PFSK-1 (cell line): ENCODE measurements at regions not wholly inside any gene's neighbourhood (a gene's known extent, or its start where the extent isn't known, plus 50 kb on each side); places are given as distances from the start of the nearest gene placed in this dataset.

Source experiments
- FOXP2 ChIP-seq: optimal IDR thresholded peaks from 2 replicates; pipeline ENCODE3; 2011; ENCODE audit warnings: borderline replicate concordance, control low read depth, inconsistent platforms; ENCODE audit not compliant: insufficient read depth; ENCODE audit errors: extremely low read length, extremely low read depth
- POLR2AphosphoS5 ChIP-seq: IDR thresholded peaks from 2 replicates; pipeline ENCODE4 v1.6.1; 2012; ENCODE audit warnings: low read depth, mild to moderate bottlenecking, control low read depth, low read length, moderate library complexity
- SIN3A ChIP-seq: IDR thresholded peaks from 2 replicates; pipeline ENCODE4 v1.6.1; 2012; ENCODE audit warnings: mild to moderate bottlenecking, low read length, moderate library complexity, borderline replicate concordance; ENCODE audit not compliant: insufficient read depth
- TAF1 ChIP-seq: IDR thresholded peaks from 2 replicates; pipeline ENCODE4 v1.6.1; 2012; ENCODE audit warnings: low read length, control low read depth, borderline replicate concordance; ENCODE audit not compliant: insufficient read depth
- TF ChIP-seq, protein P1 (sequence below), 2 experiments: IDR thresholded peaks; 2 replicates each; pipeline versions ENCODE4 v1.6.1 to v1.8.0; 2011 to 2012; ENCODE audit warnings: low read depth in 2 of 2, low read length in 2 of 2, control low read depth in 1 of 2, inconsistent platforms in 1 of 2, mild to moderate bottlenecking in 1 of 2, moderate library complexity in 1 of 2; ENCODE audit not compliant: insufficient read depth in 1 of 2

DNA sequence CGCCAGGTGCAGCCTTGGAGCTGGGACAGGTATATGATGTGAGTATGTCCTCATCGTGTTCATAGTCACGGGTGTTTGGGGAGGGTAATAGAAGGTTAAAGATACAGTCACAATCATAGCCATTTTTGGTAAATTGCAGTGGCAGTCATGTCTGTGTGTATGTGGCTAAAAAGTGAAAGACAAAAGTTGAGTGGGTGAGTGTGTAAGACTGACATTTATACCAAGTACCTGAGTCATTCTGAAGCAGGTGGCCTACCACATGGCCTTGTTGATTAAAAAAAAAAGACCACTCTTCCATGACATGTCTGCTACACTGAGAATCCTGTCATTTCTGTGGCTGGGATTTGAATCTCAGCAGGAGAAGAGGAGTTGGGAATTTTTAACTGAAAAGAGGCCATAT is 181.9 kb downstream of the SCP2D1 start:
- TF ChIP-seq SIN3A (no peak), TAF1 (no peak), POLR2AphosphoS5 (no peak), FOXP2 (no peak)
- TF ChIP-seq, protein P1, sequence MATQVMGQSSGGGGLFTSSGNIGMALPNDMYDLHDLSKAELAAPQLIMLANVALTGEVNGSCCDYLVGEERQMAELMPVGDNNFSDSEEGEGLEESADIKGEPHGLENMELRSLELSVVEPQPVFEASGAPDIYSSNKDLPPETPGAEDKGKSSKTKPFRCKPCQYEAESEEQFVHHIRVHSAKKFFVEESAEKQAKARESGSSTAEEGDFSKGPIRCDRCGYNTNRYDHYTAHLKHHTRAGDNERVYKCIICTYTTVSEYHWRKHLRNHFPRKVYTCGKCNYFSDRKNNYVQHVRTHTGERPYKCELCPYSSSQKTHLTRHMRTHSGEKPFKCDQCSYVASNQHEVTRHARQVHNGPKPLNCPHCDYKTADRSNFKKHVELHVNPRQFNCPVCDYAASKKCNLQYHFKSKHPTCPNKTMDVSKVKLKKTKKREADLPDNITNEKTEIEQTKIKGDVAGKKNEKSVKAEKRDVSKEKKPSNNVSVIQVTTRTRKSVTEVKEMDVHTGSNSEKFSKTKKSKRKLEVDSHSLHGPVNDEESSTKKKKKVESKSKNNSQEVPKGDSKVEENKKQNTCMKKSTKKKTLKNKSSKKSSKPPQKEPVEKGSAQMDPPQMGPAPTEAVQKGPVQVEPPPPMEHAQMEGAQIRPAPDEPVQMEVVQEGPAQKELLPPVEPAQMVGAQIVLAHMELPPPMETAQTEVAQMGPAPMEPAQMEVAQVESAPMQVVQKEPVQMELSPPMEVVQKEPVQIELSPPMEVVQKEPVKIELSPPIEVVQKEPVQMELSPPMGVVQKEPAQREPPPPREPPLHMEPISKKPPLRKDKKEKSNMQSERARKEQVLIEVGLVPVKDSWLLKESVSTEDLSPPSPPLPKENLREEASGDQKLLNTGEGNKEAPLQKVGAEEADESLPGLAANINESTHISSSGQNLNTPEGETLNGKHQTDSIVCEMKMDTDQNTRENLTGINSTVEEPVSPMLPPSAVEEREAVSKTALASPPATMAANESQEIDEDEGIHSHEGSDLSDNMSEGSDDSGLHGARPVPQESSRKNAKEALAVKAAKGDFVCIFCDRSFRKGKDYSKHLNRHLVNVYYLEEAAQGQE (IDR thresholded peaks at IDR 0.05; ENCODE audit: insufficient read depth in 1 of 2, low read depth in 2 of 2, low read length in 2 of 2), result no peak

DNA sequence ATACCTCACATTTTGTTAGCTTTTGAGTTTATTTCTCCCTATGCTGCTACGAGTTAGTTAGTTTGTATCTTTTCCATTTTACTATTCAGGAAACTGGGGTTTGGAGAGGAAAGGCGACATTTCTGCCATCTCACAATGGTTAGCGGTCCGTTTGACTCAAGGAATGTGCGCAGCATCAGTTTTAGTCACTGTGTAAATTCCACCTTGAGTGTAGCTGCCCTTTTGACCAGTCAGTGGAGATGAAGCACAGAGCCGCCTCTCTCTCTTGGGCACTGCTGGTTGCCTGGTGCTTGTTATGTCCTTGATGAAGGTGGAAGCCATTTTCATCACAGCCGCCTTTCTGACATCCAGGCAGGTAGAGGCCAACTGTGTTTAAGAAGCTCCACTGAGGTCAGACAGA is 185.5 kb downstream of the SCP2D1 start:
- TF ChIP-seq FOXP2, result no peak
- no peak for TF ChIP-seq TAF1
- no peak for TF ChIP-seq SIN3A

DNA sequence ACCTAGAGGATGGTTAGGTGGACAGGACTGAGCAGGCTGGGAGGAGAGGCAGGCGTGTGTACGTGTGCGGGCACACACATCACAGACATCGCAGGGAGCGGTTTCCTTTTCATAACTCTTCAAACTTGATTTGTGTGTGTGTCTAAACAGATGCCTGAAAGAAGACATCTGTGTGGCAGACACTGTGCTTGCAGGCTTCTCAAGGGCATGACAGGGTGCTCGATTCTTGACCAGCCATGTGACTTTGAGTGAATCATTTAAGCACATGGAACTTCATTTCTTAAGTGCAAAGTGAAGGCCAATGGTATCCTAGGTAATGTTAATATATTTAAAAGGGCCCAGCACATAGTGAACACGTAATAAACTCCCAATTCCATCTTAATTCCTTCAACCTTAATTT is 186.5 kb downstream of the SCP2D1 start:
- no peak for TF ChIP-seq POLR2AphosphoS5
- TF ChIP-seq TAF1, result no peak
- TF ChIP-seq FOXP2, result no peak
- TF ChIP-seq SIN3A, result no peak
- TF ChIP-seq, protein P1 (IDR thresholded peaks at IDR 0.05; ENCODE audit: insufficient read depth in 1 of 2, low read depth in 2 of 2, low read length in 2 of 2), result no peak

DNA sequence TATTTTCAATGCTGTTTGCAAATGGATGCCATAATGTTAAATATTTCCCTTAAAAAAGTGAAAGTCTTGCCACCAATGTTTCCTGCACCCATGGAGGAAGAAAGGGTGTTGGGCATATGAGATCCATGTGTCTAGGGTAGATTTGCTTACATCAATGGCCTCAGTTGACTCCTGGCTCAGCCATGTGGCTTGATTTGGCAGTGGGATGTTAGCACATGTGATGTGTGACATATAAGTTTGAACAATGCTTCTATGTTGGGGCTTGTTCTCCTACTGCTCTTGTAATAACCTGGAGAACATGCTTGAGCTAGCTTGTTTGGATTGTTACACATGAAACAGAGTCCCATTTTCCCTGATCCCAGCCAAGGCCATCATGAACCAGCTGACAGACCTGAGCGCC is 187.6 kb downstream of the SCP2D1 start:
- TF ChIP-seq TAF1, result no peak
- no peak for TF ChIP-seq POLR2AphosphoS5
- no peak for TF ChIP-seq SIN3A
- TF ChIP-seq, protein P1 (IDR thresholded peaks at IDR 0.05; ENCODE audit: insufficient read depth in 1 of 2, low read depth in 2 of 2, low read length in 2 of 2), result no peak
- no peak for TF ChIP-seq FOXP2

DNA sequence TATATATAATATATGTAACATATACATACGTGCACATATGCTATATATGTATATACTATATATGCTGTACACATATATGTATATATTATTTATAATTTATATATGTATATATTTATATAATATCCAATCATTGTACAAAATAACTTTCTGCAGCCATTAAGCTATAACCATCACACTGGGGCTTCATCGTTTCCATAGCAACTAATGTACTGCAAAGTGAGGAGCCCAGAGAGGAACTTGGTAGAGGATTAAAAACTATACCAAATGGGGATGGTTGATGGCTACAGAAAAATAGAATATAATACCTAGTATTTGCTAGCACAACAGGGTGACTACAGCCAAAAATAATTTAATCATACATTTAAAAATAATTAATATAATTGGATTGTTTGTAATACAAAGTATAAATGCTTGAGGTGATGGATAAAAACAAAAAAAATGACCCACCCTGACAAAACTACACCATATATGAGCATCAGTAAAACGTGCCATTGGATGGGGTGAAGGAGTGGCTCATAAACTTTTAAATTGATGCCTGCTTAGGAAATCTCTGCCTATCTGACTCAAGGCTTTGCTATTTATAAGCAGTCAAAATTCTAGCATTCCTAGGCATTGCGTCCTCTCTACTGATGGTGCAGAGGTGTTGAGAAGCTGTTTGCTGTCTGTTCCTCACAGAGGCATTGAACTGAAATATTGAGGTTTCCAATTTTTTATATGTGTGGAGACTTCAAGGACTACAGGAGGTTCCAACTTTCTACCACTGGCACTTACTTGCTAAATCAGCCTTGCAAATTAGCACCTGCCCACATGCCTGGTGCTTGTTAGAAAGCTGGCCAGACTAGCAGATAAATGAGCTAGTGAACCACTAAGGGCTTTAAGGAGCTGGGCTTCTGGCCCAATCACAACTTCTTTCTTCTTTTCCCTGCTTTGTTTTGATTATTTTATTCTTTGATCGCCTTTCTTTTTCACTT is 190.1 kb downstream of the SCP2D1 start:
- no peak for TF ChIP-seq TAF1
- no peak for TF ChIP-seq POLR2AphosphoS5
- TF ChIP-seq FOXP2, result no peak
- TF ChIP-seq SIN3A, result no peak
- TF ChIP-seq, protein P1 (IDR thresholded peaks at IDR 0.05; ENCODE audit: insufficient read depth in 1 of 2, low read depth in 2 of 2, low read length in 2 of 2), result no peak
